ENCODE measurements at regions not wholly inside any gene's neighbourhood (a gene's known extent, or its start where the extent isn't known, plus 50 kb on each side); places are given as distances from the start of the nearest gene placed in this dataset.

DNA sequence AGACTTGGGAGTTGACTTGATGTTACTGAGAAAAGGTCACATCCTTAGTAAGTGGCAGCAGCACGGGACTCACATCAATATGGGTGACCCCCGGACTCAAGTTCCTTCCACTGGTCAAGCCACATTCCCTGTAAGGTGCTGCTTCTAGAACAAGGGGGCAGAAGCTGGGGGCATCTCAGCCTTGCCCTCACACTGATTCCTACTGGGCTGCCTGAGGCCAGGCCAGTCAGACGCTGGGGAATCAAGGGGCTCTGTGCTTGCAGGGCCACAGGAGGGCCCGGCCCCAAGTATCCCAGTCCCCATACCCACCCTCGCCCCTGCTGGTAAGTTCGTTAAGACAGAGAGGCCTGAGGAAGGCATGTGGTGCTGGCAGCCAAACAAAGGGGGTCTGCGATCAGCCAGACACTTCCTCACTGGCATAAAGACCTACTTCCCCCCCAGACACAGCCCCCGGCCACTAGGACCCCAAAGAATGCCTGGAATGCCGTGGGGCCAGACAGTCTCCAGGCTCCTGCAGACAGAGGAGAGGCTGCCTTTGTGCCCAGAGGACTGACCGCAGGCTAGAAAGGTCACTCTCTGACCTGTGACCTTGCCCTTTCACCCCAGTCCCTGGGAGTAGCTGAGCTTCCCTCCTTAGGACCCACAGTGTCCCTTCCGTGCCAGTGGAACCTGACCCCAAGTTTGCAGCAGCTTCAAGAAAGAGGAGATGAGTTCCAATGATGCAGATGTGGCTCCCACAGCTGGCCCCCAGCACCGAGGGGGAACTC lies 83.6 kb downstream of the HS1BP3 start:
- TF ChIP-seq, protein P1, sequence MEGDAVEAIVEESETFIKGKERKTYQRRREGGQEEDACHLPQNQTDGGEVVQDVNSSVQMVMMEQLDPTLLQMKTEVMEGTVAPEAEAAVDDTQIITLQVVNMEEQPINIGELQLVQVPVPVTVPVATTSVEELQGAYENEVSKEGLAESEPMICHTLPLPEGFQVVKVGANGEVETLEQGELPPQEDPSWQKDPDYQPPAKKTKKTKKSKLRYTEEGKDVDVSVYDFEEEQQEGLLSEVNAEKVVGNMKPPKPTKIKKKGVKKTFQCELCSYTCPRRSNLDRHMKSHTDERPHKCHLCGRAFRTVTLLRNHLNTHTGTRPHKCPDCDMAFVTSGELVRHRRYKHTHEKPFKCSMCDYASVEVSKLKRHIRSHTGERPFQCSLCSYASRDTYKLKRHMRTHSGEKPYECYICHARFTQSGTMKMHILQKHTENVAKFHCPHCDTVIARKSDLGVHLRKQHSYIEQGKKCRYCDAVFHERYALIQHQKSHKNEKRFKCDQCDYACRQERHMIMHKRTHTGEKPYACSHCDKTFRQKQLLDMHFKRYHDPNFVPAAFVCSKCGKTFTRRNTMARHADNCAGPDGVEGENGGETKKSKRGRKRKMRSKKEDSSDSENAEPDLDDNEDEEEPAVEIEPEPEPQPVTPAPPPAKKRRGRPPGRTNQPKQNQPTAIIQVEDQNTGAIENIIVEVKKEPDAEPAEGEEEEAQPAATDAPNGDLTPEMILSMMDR (optimal IDR thresholded peaks at IDR 0.05 in 1 of 3, IDR thresholded peaks at IDR 0.05 in 1 of 3, conservative IDR thresholded peaks at IDR 0.05 in 1 of 3; ENCODE audit: extremely low read depth in 1 of 3, insufficient read depth in 2 of 3, low read length in 3 of 3): no peak
- no peak for TF ChIP-seq EZH2 (IDR thresholded peaks at IDR 0.05; ENCODE audit: low read length)
- Histone ChIP-seq H3K9me1 (ENCODE audit: control insufficient read depth, extremely low read depth, insufficient read depth, low read length) (no peaks in the 10 kb centered on the region), H3K27me3 (ENCODE audit: control insufficient read depth, extremely low read depth, insufficient read depth, low read length) (no peaks in the 10 kb centered on the region), H3K9me3 (ENCODE audit: control insufficient read depth, low read depth, low read length) (no peaks in the 10 kb centered on the region), H4K20me1 (ENCODE audit: control insufficient read depth, extremely low read depth, insufficient read depth, low read length) (no peaks in the 10 kb centered on the region), H3K4me3 (ENCODE audit: control insufficient read depth in 2 of 3, extremely low read depth in 1 of 3, insufficient read depth in 2 of 3, low read depth in 1 of 3, low read length in 3 of 3) (no peak overlapping the region), H3K79me2 (ENCODE audit: control insufficient read depth, insufficient read depth, low read length) (no peaks in the 10 kb centered on the region), H3K9ac (ENCODE audit: control insufficient read depth, extremely low read depth, insufficient read depth, low read length) (no peak overlapping the region), H2AFZ (ENCODE audit: control insufficient read depth, low read length) (no peak overlapping the region), H3K27ac (ENCODE audit: control insufficient read depth, insufficient read depth, low read length) (no peak overlapping the region), H3K4me2 (ENCODE audit: control insufficient read depth, extremely low read depth, insufficient read depth, low read depth, low read length) (no peak overlapping the region), H3K36me3 (ENCODE audit: control insufficient read depth in 2 of 2, extremely low read depth in 1 of 2, insufficient read depth in 2 of 2, low read length in 2 of 2) (no peaks in the 10 kb centered on the region), H3K4me1 (ENCODE audit: control insufficient read depth, extremely low read depth, insufficient read depth, low read length) (peaks cover 36% of the 10 kb centered on the region)
- dilution Hi-C loops (cut with MboI; ENCODE audit: extremely low pct_ligation_motif_present, low sequenced_read_pairs): no loop called here
- DNase-seq (ENCODE audit: low read depth, low spot score) (no peak), FAIRE-seq (no peak)

Measured in keratinocyte (primary cell).